ENCODE measurements at regions not wholly inside any gene's neighbourhood (a gene's known extent, or its start where the extent isn't known, plus 50 kb on each side); places are given as distances from the start of the nearest gene placed in this dataset.
"Not testable (repeated sequence)": the region's sequence is repeated elsewhere in the genome, so short reads cannot be mapped to it uniquely, and the experiment has no call there.

DNA sequence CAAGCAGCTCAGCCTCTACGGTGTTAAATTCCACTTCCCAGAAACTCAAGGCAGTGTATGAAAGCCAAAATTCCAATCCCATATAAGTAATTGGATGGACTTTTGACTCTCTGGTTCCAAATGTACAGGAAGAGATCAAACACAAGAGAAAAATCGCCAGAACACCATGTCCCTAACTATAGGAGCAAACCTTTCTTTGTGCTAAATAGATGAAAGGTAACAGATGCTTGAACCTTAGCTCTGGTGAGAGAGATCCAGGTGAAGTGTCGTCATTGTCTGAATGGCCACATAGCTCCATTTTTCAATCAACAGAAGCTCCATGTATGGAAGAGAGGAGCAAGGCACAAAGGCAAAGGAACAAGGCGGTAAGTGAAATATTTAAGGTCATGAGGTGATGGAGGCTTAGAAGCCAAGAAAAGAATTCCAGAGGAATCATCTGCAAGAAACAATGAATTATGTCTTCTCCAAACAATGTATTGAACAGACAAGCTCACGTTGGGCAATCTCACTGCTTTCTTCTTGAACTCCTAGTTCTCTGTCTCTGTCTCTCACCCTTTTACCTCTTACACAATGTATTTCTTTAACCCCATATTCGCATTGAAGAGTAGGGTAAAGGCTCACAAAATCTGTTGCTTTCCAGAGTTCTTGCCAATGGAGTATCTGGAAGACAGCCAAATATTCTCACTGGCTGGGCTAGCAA is 585.1 kb downstream of the GATA3 start:
- DNase-seq = no peak

DNA sequence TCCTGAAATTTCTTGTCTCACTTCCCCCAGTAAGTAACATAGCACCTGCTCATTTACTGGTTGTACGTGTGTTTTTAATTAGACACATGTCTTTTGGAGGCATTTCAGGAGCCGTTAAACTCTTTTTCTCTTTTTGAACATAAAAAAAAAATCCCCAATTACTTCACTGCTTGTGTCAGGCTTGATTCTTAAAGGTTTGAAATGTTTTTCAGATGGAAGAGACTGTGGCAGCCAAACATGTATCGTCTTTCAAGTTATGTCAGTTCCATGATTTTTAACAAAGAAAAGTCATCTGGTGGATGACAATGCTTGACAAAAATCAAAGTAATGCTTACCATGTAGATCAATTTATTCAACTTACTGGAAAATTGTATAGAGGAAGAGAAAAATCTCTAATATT is 585.8 kb downstream of the GATA3 start:
- DNase-seq = no peak

DNA sequence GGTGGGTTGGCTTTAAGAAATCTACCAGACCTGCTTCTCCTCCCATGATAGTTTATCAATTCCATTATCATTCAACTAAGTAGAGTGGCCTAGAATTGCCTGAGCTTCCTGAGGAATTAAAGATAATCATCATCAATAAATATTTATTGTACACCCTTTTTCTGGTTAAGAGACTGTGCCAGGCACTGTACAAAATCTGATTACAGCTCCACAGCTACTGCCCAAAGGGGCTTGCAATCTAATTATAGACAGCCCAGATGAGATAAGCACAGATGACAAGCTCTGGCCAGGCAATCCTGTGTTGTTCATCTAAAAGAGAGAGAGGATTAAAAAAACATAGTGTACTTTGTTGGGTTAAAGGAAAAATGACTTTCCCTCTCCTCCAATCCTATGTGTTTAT is 586.4 kb downstream of the GATA3 start:
- no peak for DNase-seq

DNA sequence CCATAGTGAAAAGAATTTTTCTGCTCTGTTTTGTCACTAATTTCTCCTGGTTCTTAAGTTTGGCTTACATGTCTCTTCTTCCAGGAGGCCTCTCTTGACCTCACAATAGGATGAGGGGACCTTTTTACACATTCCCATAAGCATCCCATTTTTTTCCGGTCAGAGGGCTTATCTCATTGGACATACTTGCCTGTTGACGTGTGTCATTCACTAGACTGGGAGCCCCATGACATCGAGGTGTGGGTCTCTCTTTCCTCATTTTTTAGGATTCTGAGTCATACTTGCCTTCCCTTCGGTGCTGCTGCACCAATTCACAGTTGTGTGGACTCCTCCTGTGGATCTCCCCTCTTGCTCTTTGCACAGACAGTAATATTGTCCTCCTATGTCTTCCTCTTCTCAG is 601.8 kb downstream of the GATA3 start:
- DNase-seq = no peak

DNA sequence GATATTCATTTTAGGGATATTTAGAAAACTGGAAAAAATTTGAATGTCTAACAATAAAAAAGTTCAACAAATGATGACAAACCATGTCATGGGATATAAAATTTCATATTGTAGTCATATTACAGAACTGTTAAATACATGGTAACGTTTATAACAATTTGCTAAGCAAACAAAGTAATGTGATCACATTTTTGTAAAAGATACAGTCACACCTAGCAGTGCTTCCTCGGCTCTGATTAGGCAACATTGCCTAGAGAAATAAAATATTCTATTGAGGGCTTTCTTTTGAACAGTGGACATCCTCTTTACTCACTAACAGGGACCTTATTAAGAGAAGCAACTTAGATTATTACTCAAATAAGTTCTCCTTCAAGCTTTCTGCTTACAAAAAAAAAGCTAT is 605.5 kb downstream of the GATA3 start:
- DNase-seq = no peak

DNA sequence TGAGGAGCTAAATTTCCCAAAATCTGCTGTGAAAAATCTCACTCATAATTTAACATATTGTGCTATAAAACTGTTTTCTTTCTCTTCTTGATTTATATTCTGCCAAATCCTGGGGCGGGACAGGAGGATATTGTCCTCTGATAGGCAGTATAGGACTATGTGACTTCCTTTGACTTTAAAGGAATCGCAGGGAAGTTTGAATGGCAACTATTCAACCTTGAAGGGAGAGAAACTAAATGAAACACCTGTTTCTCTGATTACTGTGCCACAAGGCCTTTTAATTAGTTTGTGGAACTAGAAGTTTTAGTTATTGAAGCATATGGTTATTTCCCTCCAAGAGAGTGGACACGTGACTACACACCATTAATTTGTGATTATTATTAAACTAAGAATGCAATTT is 607.4 kb downstream of the GATA3 start:
- no peak for DNase-seq

DNA sequence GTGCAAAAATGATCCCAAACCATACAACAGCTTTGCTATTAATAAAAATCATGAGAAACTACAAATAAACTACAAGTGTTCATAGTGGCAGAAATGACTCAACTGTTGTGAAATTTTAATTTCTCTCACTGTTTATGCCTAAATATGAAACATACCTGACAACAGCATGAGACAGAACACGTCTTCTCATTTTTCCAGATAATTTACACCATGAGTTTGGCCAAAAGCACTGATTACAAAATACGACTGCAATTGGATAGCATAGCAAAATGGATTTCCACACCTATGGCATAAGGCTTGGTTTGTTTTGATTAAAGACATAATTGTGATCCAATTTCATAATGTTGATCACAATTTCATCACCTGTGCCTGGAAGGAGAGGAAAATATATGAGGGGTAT is 608.6 kb downstream of the GATA3 start:
- no peak for DNase-seq

DNA sequence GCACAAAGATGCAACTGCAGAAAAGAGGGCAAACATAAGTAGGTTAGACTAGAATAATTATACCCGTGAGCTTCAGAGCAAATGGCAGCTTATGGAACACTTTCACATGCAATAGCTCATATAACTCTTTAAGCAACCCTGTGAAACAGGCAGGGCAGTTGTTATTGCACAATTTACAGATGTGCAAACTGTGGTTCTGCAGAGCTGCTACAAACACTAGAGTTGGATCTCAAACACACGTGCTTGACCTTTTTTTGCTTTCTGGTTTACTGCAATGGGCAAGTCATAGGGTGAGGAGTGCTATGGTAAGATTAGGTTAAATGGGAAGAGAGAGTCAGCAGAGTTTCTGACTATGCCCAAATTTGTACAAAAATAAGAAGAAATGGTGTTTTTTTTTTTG is 610.8 kb downstream of the GATA3 start:
- no peak for DNase-seq

DNA sequence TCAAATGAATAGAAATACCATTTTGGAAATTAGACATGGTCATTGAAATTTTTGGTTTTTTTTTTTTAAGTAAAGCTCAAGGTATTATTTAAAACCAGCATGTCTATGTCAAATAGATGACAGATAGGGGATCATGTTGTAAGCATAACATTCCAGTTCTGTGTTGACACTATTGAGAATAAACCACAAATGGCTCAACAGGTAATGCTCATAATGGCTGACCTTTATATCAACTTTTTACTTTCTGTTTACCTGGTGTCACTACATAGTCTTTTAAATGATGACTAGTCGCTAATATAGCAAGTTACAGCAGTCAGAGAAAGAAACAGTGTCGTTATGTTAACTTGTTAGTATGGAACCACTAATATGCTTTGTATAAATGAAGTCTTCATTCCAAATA is 616.0 kb downstream of the GATA3 start:
- no peak for DNase-seq

DNA sequence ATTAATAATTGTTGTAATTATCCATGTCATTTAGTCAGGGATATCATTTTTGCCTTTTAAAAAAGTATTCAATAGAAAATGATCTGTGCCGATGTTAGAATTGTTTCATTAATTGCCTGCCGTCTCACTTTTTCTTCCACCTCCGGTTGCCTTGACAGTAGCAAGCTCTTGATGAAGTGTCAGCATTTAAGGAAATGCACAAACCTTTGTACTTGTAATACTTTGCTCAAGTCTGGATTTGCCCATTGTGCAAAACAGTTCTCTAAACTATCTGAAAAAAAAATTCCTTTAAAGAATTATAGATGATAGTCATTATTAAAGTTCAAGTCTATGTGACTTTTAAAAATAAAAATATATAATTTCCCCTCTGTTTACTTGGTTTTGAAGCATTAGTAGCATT is 619.7 kb downstream of the GATA3 start:
- DNase-seq = no peak

DNA sequence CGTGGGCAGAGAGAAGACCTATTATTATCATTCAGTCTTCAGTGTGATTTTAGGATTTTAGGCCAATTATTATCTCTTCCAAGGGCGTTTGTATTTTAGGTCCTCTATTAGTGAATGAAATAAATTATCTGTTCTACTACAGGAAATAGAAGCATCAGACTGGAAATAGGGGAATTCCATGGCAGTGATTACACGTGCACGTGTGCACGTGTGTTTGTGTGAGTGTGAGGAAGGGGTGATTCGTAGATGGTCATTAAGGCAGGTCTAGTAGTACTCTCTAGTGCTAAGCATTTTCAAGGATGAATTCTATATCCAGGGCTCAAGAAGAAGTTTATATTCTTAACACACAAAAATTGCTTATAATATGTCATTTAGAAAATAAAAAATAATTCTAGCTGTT is 623.2 kb downstream of the GATA3 start:
- no peak for DNase-seq

DNA sequence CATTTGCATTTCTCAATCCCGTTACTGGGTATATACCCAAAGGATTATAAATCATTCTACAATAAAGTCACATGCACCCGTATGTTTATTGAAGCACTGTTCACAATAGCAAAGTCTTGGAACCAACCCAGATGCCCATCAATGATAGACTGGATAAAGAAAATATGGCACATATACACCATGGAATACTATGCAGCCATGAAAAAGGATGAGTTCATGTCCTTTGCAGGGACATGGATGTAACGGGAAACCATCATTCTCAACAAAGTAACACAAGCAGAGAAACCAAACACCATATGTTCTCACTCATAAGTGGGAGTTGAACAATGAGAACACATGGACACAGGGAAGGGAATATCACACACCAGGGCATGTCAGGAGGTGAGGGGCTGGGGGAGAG is 630.4 kb downstream of the GATA3 start:
- not testable (repeated sequence) for DNase-seq

DNA sequence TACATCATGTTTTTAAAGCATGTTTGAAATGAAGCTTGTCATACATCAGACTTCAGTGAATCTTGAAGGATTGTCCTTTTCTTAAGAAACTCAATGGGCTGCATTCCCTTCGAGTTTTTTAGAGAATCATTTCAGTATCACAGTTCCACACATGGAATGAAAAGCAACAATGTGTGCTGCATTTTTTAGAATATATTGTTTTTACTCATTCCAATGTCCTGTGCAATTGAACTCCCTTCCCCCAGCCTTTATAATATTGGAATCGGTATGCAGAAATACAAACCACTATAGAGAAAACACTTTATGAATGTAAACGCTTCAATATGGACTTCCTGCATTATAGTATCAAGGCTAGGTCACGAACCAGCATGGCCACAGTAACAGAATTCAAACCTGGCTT is 634.4 kb downstream of the GATA3 start:
- DNase-seq = no peak

DNA sequence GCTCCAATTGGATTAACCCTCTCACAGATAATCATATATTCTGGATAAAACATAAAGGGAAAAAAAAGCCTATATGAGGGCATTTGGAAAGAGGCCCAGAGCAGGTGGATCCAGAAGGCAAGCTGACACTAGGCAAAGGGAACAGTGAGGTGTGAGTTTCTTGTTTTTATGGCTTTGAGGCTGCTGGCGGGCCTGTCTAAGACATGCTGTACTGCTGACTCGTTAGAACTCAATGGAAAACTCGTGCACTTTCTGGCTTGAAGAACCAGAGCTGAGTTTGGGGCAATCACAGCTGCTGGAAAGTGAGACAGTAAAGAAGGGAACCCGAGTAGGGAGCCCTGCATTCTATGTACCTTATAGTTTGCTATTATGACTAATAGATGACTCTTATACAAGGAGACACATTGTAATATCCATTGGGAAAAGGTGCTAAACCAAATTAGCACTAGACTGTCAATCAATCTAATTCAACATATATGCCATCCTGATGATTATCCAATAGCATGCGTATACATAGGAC is 637.1 kb downstream of the GATA3 start:
- no peak for DNase-seq

DNA sequence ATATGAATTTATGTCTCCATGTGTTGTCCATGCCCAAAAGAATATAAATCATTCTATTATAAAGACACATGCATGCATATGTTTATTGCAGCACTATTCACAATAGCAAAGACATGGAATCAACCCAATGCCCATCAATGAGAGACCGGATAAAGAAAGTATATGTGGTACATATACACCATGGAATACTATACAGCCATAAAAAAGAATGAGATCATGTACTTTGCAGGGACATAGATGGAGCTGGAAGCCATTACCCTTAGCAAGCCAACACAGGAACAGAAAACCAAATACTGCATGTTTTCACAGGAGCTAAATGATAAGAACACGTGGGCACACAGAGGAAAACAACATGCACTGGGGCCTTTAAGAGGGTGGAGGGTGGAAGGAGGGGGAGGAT is 639.1 kb downstream of the GATA3 start:
- DNase-seq = not testable (repeated sequence)

DNA sequence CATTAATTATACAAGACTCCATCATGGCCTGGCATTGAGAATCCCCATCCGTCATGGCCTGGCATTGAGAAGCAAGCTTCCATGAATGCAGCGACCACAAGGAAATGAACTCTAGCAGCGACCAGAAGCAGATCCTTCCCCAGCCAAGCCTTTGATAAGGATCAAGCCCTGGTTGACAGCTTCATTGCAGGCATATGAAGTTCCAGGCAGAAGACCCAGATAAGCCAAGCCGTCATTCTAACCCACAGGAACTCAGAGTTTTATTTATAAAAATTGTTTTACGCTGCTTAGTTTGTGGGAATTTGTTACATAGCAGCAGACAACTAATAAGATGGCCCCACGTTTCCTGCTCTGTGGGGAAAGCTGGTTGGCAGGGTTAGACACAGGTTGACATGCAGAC is 642.3 kb downstream of the GATA3 start:
- no peak for DNase-seq

DNA sequence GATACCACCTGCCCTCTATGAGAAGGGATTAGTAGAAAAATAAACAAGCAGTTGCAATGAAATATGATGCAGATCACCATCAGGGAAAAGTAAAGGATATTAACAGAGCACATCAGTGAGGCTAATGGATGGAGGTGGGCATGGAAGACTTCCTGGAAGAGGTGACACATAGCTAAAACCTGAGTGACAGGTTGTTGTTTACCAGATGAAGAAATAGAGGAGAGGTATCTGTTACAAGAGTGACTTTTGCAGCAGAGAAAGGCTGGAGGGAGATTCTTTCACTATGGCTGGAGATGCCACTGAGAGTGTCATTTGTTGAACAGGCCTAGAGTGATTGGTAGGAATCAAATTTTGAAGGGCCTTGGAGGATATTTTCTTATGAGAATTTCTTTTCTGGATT is 646.2 kb downstream of the GATA3 start:
- DNase-seq = no peak

DNA sequence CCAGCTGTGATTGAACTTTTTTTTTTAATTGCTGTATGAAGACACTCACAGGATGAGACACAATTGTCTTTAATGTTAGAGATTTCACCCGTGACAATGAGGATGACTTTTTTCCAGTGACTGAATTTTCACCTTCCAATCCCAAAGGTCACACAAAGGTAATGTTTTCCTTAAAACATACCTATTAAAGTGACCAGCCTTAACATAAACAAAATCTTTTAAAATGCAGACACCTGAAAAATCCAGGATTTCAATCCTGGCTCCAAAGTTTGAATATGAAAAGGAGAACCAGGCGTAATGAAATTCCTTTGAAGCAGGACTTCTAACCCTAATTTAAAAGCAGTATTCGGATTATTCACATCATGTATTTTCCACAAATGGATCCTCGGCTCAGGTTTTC is 647.7 kb downstream of the GATA3 start:
- no peak for DNase-seq

DNA sequence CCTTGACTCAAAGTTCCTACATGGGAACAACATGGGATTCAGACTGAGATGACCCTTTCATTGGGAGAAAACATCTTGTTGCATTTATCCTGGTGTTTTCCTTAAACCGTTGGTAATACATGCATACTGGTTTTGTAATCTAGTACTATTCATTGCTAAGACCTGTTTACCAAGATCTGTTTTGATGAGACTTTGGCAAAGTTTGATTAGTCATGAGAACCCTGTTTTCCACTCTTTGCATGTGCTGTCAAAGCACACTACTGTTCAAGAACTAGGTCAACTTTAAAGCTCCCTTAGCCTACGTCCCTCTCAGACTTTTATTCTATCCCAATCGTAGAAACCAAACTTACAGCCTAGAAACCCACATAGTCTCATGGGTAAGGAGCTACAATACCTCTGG is 650.9 kb downstream of the GATA3 start:
- DNase-seq = no peak

DNA sequence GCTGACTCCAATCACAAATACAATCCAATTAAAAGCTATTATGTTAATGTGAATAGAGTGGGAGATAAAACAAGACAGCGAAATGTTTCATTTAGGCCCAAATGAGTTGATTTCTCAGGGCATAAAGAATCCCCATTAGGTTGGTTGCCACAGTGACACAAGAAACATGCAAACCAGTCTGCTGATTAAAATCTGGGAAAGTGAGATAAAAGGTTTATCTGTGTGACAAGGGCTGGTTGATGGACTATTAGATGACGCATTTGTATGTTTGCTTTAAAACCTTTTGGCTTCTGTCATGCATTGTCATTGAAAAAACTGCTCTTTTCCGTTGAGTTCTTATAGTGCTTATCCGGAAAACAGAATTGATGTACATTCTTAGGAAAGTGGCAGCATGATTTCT is 658.2 kb downstream of the GATA3 start:
- DNase-seq = no peak

DNA sequence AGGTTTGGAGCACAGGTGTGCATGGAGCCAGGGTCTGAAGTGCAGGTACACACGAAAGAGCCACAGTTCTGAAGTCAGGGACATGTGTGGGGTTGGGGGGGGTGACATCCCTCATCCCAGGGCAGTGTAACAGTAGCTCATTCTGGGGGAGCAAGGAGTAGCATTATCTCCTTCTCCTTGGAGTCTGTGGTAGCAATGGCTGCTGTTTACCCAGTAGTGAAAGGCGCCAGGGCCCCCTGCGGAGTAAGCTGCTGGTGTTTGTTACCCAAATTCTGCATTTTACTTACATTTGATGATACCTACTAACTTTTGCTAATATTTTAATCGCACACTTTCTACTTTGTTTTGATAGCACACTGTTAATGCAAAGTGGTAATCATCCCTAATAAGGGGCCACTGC is 665.5 kb downstream of the GATA3 start:
- DNase-seq = no peak

DNA sequence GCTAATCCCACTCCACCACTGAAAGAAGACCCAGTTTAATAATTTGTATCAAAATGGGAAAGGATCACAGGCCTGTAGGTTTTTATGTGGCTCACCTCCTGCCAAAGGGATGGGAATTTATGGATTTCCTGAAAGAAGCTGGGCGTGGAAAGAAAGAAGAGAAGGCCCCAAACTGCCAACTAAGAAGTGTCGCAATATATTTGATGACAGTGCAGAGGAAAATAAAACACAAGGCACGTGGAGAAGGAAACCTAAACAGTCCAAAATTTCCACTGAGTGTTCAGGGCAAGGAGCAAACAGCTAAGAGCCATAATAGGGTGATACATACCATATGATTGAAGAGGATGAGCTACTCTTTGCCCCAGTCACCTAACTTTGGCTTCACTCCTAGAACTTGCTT is 667.2 kb downstream of the GATA3 start:
- DNase-seq = no peak

DNA sequence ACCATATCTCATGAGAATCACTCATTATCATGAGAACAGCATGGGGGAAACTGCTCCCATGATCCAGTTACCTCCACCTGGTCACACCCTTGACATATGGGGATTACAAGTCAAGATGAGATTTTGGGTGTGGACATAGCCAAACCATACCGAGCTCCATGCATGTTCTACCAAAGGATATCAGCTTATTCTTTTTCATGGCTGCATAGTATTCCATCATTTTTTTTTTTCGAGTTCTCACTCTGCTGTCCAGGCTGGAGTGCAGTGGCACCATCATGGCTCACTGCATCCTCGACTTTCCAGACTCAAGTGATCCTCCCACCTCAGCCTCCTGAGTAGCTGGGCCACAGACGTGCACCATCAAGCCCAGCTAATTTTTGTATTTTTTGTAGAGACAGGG is 668.3 kb downstream of the GATA3 start:
- no peak for DNase-seq

DNA sequence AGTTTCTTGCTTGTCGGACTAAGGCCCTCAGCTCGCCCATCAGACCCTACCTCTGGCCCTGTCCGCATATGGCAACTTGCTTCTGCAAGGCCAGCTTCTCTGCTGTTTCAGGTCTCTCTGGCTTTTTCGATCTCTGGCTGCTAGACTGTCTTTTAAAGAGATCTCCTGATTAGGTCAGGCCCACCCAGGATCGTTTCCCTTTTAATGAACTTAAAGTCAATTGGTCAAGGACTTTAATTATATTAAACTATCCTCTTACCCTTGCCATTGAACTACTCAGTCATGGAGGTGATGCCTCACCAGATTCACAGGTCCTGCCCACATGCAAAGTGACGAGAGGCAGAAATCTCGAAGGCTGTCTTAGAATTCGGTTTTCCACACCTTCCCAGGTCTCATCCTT is 670.9 kb downstream of the GATA3 start:
- DNase-seq = no peak

DNA sequence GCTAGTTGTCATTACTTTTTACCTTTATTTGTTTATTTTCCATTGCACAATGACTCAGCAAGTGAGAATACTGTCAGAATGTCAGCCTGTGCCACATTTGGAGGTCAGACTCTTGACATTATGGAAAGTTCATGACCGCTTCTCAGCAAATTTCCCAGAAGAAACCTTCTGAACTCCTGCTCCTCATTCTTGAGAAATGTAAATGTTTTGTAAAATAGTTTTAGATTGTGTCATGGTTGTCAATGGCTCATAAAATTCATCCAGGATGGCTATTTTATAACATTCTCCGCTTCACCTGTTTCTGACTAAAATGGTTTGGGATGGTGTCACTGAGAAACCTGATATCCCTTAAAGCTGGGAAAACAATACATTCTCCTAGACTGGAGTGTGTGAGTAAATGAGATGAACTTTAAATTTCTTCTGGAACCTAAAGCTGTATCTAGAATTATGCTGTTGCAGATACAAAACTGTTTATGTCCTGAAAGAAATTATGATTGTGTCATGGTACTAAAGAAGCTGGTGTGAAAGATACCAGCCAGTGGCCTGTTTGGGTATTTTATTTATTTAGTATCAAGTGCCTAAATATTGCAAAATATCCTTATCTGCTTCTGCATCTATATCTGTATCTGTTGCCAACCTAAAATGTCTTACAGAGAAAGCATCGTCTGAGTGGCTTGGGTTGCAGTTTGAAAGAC is 671.7 kb downstream of the GATA3 start:
- no peak for DNase-seq

Data from NCI-H526 (cell line).